Body of pancreas (tissue), 4 donors: ENCODE measurements at regions not wholly inside any gene's neighbourhood (a gene's known extent, or its start where the extent isn't known, plus 50 kb on each side); places are given as distances from the start of the nearest gene placed in this dataset.

Experiments used
- ATAC-seq: fragments of 150-250 bp; one replicate; pipeline ENCODE4 v1.9.1; 2016
- DNase-seq, 4 donors: peaks; one replicate each; pipeline ENCODE4 v3.0.0-alpha.2; 2019
- H3K27ac ChIP-seq, 4 donors: fragments of 200-600 bp; sonication (generic); 1 replicate in 3 of 4; 2 replicates in 1 of 4; pipeline versions ENCODE4 v1.5.1 to v1.6.1; 2016 to 2019; ENCODE audit warnings: mild to moderate bottlenecking in 1 of 4, mixed read lengths in 1 of 4, moderate library complexity in 1 of 4
- H3K27me3 ChIP-seq, 2 donors: fragments of 200-600 bp; sonication (generic); one replicate each; pipeline ENCODE4 v1.6.0; 2016; ENCODE audit warnings: mild to moderate bottlenecking in 1 of 2
- H3K36me3 ChIP-seq, 2 donors: fragments of 200-600 bp; sonication (generic); replicated peaks in 1 of 2; 2 replicates each; pipeline ENCODE4 v1.5.1; 2016; ENCODE audit warnings: low read depth in 2 of 2; ENCODE audit not compliant: insufficient read depth in 1 of 2
- H3K4me1 ChIP-seq: fragments of 200-600 bp; sonication (generic); one replicate; pipeline ENCODE4 v1.6.0; 2016
- H3K4me3 ChIP-seq, 2 donors: fragments of 200-600 bp; sonication (generic); 1 replicate in 1 of 2; 2 replicates in 1 of 2; pipeline ENCODE4 v1.5.1; 2016 to 2019
- H3K9me3 ChIP-seq, 3 donors: fragments of 200-600 bp; sonication (generic); 1 replicate in 2 of 3; 2 replicates in 1 of 3; pipeline ENCODE4 v1.5.1; 2016
- CTCF ChIP-seq, 7 experiments: fragments of 450-650 bp in 4 of 7; fragments of 200-600 bp in 3 of 7; sonication (generic) in 3 of 7; IDR thresholded peaks; one replicate each; pipeline ENCODE4 v1.5.1; 2016 to 2019; ENCODE audit warnings: antibody characterized with exemption in 7 of 7
- POLR2A ChIP-seq, 3 donors: fragments of 450-650 bp; IDR thresholded peaks; one replicate each; pipeline ENCODE4 v1.6.1; 2016; ENCODE audit warnings: antibody characterized with exemption in 3 of 3, mild to moderate bottlenecking in 2 of 3
- WGBS, 2 donors: methylation state at CpG; one replicate each; pipeline ENCODE4 v1.1.5; 2017; 5-methylcytosine and 5-hydroxymethylcytosine counted together
- intact Hi-C: fragments of 100-400 bp; cut with DNase I; formaldehyde crosslinking; loops from one replicate; pipeline ENCODE4 v1.15.1; 2023

- intact Hi-C loops: no loop called here
- no peaks in the 10 kb centered on the region for H3K36me3 ChIP-seq
- no peaks in the 10 kb centered on the region for H3K9me3 ChIP-seq
- WGBS, 2 donors: 42 to 43% methylated on average over 2 of the region's 2 CpGs
- H3K27me3 ChIP-seq: no peaks in the 10 kb centered on the region
- H3K4me1 ChIP-seq: no peaks in the 10 kb centered on the region
- no peak for ATAC-seq
- no peak overlapping the region for H3K4me3 ChIP-seq
- H3K27ac ChIP-seq: no peak overlapping the region
- TF ChIP-seq POLR2A (IDR thresholded peaks at IDR 0.05) (no peak), CTCF (IDR thresholded peaks at IDR 0.05) (no peak)
- DNase-seq: no peak
Measured at GRCh38 chr21:22343303-22343702, 1345.1 kb downstream of the NCAM2 start.

- no peaks in the 10 kb centered on the region for H3K9me3 ChIP-seq
- no peaks in the 10 kb centered on the region for H3K36me3 ChIP-seq
- no peak for DNase-seq
- TF ChIP-seq CTCF (IDR thresholded peaks at IDR 0.05) (no peak), POLR2A (IDR thresholded peaks at IDR 0.05) (no peak)
- no peaks in the 10 kb centered on the region for H3K27me3 ChIP-seq
- H3K4me1 ChIP-seq: no peaks in the 10 kb centered on the region
- ATAC-seq: no peak
- H3K27ac ChIP-seq: no peak overlapping the region
- intact Hi-C loops: no loop called here
- H3K4me3 ChIP-seq: no peak overlapping the region
Measured at GRCh38 chr21:22343721-22344120, 1345.5 kb downstream of the NCAM2 start.

- Histone ChIP-seq H3K4me1 (no peaks in the 10 kb centered on the region), H3K9me3 (no peaks in the 10 kb centered on the region), H3K27ac (no peak overlapping the region), H3K4me3 (no peak overlapping the region), H3K27me3 (no peaks in the 10 kb centered on the region), H3K36me3 (no peaks in the 10 kb centered on the region)
- DNase-seq: no peak
- TF ChIP-seq CTCF (IDR thresholded peaks at IDR 0.05) (no peak), POLR2A (IDR thresholded peaks at IDR 0.05) (no peak)
- intact Hi-C loops: no loop called here
- ATAC-seq: no peak
Measured at GRCh38 chr21:22345624-22346023, 1347.4 kb downstream of the NCAM2 start.

- Histone ChIP-seq H3K27ac (no peak overlapping the region), H3K27me3 (no peaks in the 10 kb centered on the region), H3K36me3 (no peaks in the 10 kb centered on the region), H3K4me3 (no peak overlapping the region), H3K4me1 (no peaks in the 10 kb centered on the region), H3K9me3 (no peaks in the 10 kb centered on the region)
- no peak for TF ChIP-seq CTCF (IDR thresholded peaks at IDR 0.05)
- TF ChIP-seq POLR2A (IDR thresholded peaks at IDR 0.05): no peak
- DNase-seq (no peak), ATAC-seq (no peak)
- 25 to 33% methylated on average over 1 of the region's 1 CpG for WGBS, 2 donors
- intact Hi-C loops: no loop called here
Measured at GRCh38 chr21:22346576-22346975, 1348.4 kb downstream of the NCAM2 start.

GRCh38 chr21:22351076-22351475 lies 1352.9 kb downstream of the NCAM2 start:
- no peak for ATAC-seq
- Histone ChIP-seq H3K27me3 (no peaks in the 10 kb centered on the region), H3K27ac (no peak overlapping the region), H3K36me3 (no peaks in the 10 kb centered on the region), H3K4me3 (no peak overlapping the region), H3K9me3 (no peaks in the 10 kb centered on the region), H3K4me1 (no peaks in the 10 kb centered on the region)
- intact Hi-C loops: no loop called here
- 17 to 31% methylated on average over 2 of the region's 2 CpGs for WGBS, 2 donors
- no peak for DNase-seq
- no peak for TF ChIP-seq CTCF (IDR thresholded peaks at IDR 0.05)
- no peak for TF ChIP-seq POLR2A (IDR thresholded peaks at IDR 0.05)
